K562 (cell line): ENCODE measurements at regions not wholly inside any gene's neighbourhood (a gene's known extent, or its start where the extent isn't known, plus 50 kb on each side); places are given as distances from the start of the nearest gene placed in this dataset.

ENCODE experiments used
- ATAC-seq: fragments of 200-7000 bp; cut with Tn5 transposase; 3 replicates; pipeline ENCODE4 v1.9.1; 2020; ENCODE audit warnings: moderate library complexity
- BruUV-seq: library from RNA; stranded (reverse); fragments of 400-500 nt; replicated peaks from 2 replicates; lab custom pipeline; 2021; lab: Mats Ljungman, UMichigan
- CTCF ChIA-PET: fragments of 300-600 bp; formaldehyde crosslinking; extraction: SDS; loops from one replicate; lab custom pipeline; 2021; ENCODE audit warnings: low intra/inter-chr PET ratio; lab: Yijun Ruan, JAX
- POLR2A ChIA-PET: fragments of 300-600, 350-650 bp; sonication (Branson Sonifier 250); formaldehyde crosslinking; extraction: SDS; loops from one replicate; lab custom pipeline; 2021; ENCODE audit warnings: antibody characterized with exemption, inconsistent platforms; lab: Yijun Ruan, JAX
- DNase-seq, 4 experiments: peaks; one replicate each; pipeline versions ENCODE4 v3.0.0 to v3.0.0-alpha.2; 2011 to 2018; ENCODE audit warnings: low spot score in 3 of 4, mixed read lengths in 3 of 4; ENCODE audit errors: extremely low read depth in 1 of 4
- FAIRE-seq: peaks from 2 replicates; lab custom pipeline; 2011; peaks lifted over from hg19 to GRCh38; lab: Jason Lieb, UNC
- H2AFZ ChIP-seq: 2 replicates; pipeline ENCODE4 v1.6.0; 2011; ENCODE audit warnings: low read depth, low read length, control low read depth, inconsistent platforms
- H3K27ac ChIP-seq: fragments of 200-600 bp; 3 replicates; pipeline ENCODE4 v1.8.0; 2011; ENCODE audit warnings: low read depth, mild to moderate bottlenecking, control low read depth, inconsistent platforms, low read length, moderate library complexity, mixed read lengths; ENCODE audit errors: extremely low read depth
- H3K27me3 ChIP-seq, 2 experiments: fragments of 300-600 bp in 1 of 2; 2 replicates in 1 of 2; 3 replicates in 1 of 2; pipeline versions ENCODE4 v1.6.0 to v1.8.0; 2011; ENCODE audit warnings: inconsistent platforms in 2 of 2, low read length in 2 of 2, mild to moderate bottlenecking in 1 of 2, mixed read lengths in 1 of 2, moderate library complexity in 1 of 2; ENCODE audit not compliant: control insufficient read depth in 2 of 2, insufficient read depth in 2 of 2
- H3K36me3 ChIP-seq: fragments of 300-600 bp; 3 replicates; pipeline ENCODE4 v1.8.0; 2011; ENCODE audit warnings: mild to moderate bottlenecking, low read length, inconsistent platforms; ENCODE audit not compliant: control insufficient read depth, insufficient read depth
- H3K4me1 ChIP-seq, 2 experiments: fragments of 200-600 bp in 1 of 2; replicated peaks in 1 of 2; 2 replicates in 1 of 2; 3 replicates in 1 of 2; pipeline versions ENCODE4 v1.5.1 to v1.8.0; 2011; ENCODE audit warnings: inconsistent platforms in 2 of 2, low read length in 2 of 2, mild to moderate bottlenecking in 1 of 2, mixed read lengths in 1 of 2, moderate library complexity in 1 of 2; ENCODE audit not compliant: control insufficient read depth in 2 of 2, insufficient read depth in 2 of 2
- H3K4me2 ChIP-seq: 2 replicates; pipeline ENCODE4 v1.6.1; 2011; ENCODE audit warnings: low read length, control low read depth, inconsistent platforms, mixed read lengths; ENCODE audit not compliant: insufficient read depth
- H3K4me3 ChIP-seq: fragments of 200-600 bp; sonication (generic), shearing (Covaris generic); 2 replicates; pipeline ENCODE4 v1.5.1; 2016; ENCODE audit warnings: control low read depth, inconsistent platforms
- H3K79me2 ChIP-seq: fragments of 200-600 bp; 3 replicates; pipeline ENCODE4 v1.8.0; 2011; ENCODE audit warnings: low read length, inconsistent platforms; ENCODE audit not compliant: control insufficient read depth, insufficient read depth
- H3K9ac ChIP-seq, 2 experiments: 2 replicates each; pipeline versions ENCODE4 v1.6.0 to v1.6.1; 2011; ENCODE audit warnings: low read depth in 2 of 2, low read length in 2 of 2, control low read depth in 1 of 2, inconsistent platforms in 1 of 2, mild to moderate bottlenecking in 1 of 2, mixed read lengths in 1 of 2; ENCODE audit not compliant: insufficient read depth in 1 of 2
- H3K9me1 ChIP-seq: one replicate; pipeline ENCODE4 v1.6.0; 2011; ENCODE audit warnings: inconsistent platforms, mild to moderate bottlenecking, low read length, moderate library complexity; ENCODE audit not compliant: control insufficient read depth, insufficient read depth
- H3K9me3 ChIP-seq: replicated peaks from 2 replicates; pipeline ENCODE4 v1.5.1; 2011; ENCODE audit warnings: low read depth, low read length, inconsistent platforms; ENCODE audit not compliant: control insufficient read depth, insufficient read depth
- H4K20me1 ChIP-seq: replicated peaks from 2 replicates; pipeline ENCODE4 v1.6.1; 2011; ENCODE audit warnings: low read length, inconsistent platforms, mixed read lengths; ENCODE audit not compliant: control insufficient read depth, insufficient read depth
- CBFA2T3 ChIP-seq: fragments of 450-650 bp; IDR thresholded peaks from 2 replicates; pipeline ENCODE4 v1.6.1; 2017
- CBX1 ChIP-seq: sonication (generic); IDR thresholded peaks from 2 replicates; pipeline ENCODE4 v1.6.1; 2016; ENCODE audit warnings: antibody characterized with exemption, low read depth, mild to moderate bottlenecking
- DNMT1 ChIP-seq: fragments of 450-650 bp; IDR thresholded peaks from 2 replicates; pipeline ENCODE4 v1.6.1; 2016; ENCODE audit warnings: antibody characterized with exemption, mild to moderate bottlenecking
- ETV6 ChIP-seq, 3 experiments: fragments of 150-350 bp in 1 of 3; sonication (generic) in 1 of 3; formaldehyde crosslinking in 1 of 3; IDR thresholded peaks; 2 replicates each; pipeline versions ENCODE4 v1.6.1 to v1.8.0; 2014 to 2022; ENCODE audit warnings: borderline replicate concordance in 2 of 3, low read depth in 2 of 3, antibody characterized with exemption in 1 of 3, low read length in 1 of 3, mild to moderate bottlenecking in 1 of 3, missing genetic modification reagents in 1 of 3
- MEF2A ChIP-seq: IDR thresholded peaks from 2 replicates; pipeline ENCODE4 v1.6.1; 2011; ENCODE audit warnings: low read depth, mild to moderate bottlenecking, low read length, moderate library complexity; ENCODE audit not compliant: control insufficient read depth
- MEIS2 ChIP-seq: fragments of 450-650 bp; IDR thresholded peaks from 2 replicates; pipeline ENCODE4 v1.6.1; 2014; ENCODE audit warnings: mild to moderate bottlenecking; ENCODE audit not compliant: partially characterized antibody
- MTA2 ChIP-seq: fragments of 450-650 bp; IDR thresholded peaks from 2 replicates; pipeline ENCODE4 v1.6.1; 2016; ENCODE audit warnings: low read depth
- SRF ChIP-seq, 2 experiments: fragments of 250-450, 450-650 bp in 1 of 2; sonication (Bioruptor Pico) in 1 of 2; sonication (generic) in 1 of 2; formaldehyde crosslinking; IDR thresholded peaks; 2 replicates each; pipeline versions ENCODE4 v1.5.0 to v1.5.1; 2020 to 2022; ENCODE audit warnings: mild to moderate bottlenecking in 1 of 2, missing genetic modification reagents in 1 of 2
- STAG1 ChIP-seq: sonication (generic); formaldehyde crosslinking; IDR thresholded peaks from 2 replicates; pipeline ENCODE4 v1.5.0; 2020; ENCODE audit warnings: missing genetic modification reagents, borderline replicate concordance
- ZNF143 ChIP-seq: sonication (generic); formaldehyde crosslinking; IDR thresholded peaks from 2 replicates; pipeline ENCODE4 v1.9.0; 2022; ENCODE audit warnings: mild to moderate bottlenecking, missing genetic modification reagents
- ZNF224 ChIP-seq: sonication (generic); formaldehyde crosslinking; IDR thresholded peaks from 2 replicates; pipeline ENCODE4 v1.8.0; 2022; ENCODE audit warnings: mild to moderate bottlenecking, missing genetic modification reagents
- WGBS: fragments of 100-300 bp; shearing (Covaris generic); methylation state at CpG from one replicate; pipeline ENCODE4 v1.1.6; 2016; ENCODE audit warnings: low coverage, mixed read lengths; ENCODE audit not compliant: insufficient coverage; ENCODE audit errors: missing lambda C conversion rate; 5-methylcytosine and 5-hydroxymethylcytosine counted together
- in situ Hi-C: fragments of 300-500 bp; cut with MboI; formaldehyde crosslinking; loops from 4 replicates; pipeline ENCODE4 v1.15.0; 2018; ENCODE audit warnings: inconsistent platforms, mixed read lengths
- intact Hi-C: fragments of 100-400 bp; cut with micrococcal nuclease; formaldehyde crosslinking; loops from 2 replicates; pipeline ENCODE4 v1.14.2; 2022
- TF ChIP-seq, protein P1 (sequence below): fragments of 250-450 bp; sonication (Bioruptor Pico); IDR thresholded peaks from 2 replicates; pipeline ENCODE4 v1.4.0; 2020; ENCODE audit warnings: mild to moderate bottlenecking
- TF ChIP-seq, protein P2 (sequence below): fragments of 450-650 bp; IDR thresholded peaks from 2 replicates; pipeline ENCODE4 v1.6.1; 2017; ENCODE audit warnings: antibody characterized with exemption, mild to moderate bottlenecking
- TF ChIP-seq, protein P3 (sequence below), 2 experiments: fragments of 450-650 bp; IDR thresholded peaks; 2 replicates each; pipeline ENCODE4 v1.6.1; 2016

DNA sequence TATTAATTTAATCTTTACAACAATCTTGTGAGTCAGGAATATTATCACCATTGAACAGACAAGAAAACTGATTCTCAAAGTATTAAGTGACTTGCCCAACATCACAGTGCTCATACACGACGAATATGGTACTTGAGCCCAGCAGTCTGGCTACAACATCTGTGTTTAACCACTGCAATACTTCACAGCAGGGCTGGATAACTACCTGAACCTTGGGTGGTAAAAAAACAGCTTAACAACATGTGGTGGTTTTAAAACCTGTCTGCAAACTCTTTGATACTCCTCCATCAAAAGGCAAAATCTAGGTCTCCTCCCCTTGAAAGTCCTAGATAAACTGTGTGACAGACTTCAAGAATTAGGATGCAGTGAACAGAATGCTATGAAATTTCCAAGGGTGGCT is 424.6 kb upstream of the CADM1 start:
- Histone ChIP-seq H3K36me3 (no peaks in the 10 kb centered on the region), H3K9me3 (no peaks in the 10 kb centered on the region), H3K79me2 (no peaks in the 10 kb centered on the region), H3K4me3 (no peak overlapping the region), H3K9me1 (no peaks in the 10 kb centered on the region), H3K27me3 (no peaks in the 10 kb centered on the region), H4K20me1 (no peaks in the 10 kb centered on the region), H3K4me2 (no peak overlapping the region), H3K27ac (no peak overlapping the region), H3K4me1 (no peaks in the 10 kb centered on the region), H3K9ac (no peak overlapping the region), H2AFZ (no peak overlapping the region)
- FAIRE-seq = no peak
- ChIA-PET CTCF (no interaction called here), POLR2A (interaction anchor here (1.5 kb wide), 1 partner anchor 11 kb away, joined by 3 read pairs; no protein-coding TSS in a partner anchor)
- intact Hi-C loops (no loop called here), in situ Hi-C loops (no loop called here)
- ATAC-seq = no peak
- WGBS = 0% methylated on average over 2 of the region's 2 CpGs
- no TSS peak for BruUV-seq
- DNase-seq = no peak
- TF ChIP-seq ZNF143 (no peak), MEIS2 (no peak), STAG1 (no peak), CBX1 (no peak), SRF (CRISPR knock-in tag; IDR thresholded peaks at IDR 0.05) (no peak), MTA2 (no peak), DNMT1 (no peak), CBFA2T3 (no peak), MEF2A (no peak), ZNF224 (no peak), ETV6 (IDR thresholded peaks at IDR 0.05; ENCODE audit: borderline replicate concordance in 1 of 2, low read depth in 2 of 2, low read length in 1 of 2) (no peak), ETV6 (CRISPR knock-in tag; IDR thresholded peaks at IDR 0.05; ENCODE audit: borderline replicate concordance) (no peak)
- TF ChIP-seq, protein P1, sequence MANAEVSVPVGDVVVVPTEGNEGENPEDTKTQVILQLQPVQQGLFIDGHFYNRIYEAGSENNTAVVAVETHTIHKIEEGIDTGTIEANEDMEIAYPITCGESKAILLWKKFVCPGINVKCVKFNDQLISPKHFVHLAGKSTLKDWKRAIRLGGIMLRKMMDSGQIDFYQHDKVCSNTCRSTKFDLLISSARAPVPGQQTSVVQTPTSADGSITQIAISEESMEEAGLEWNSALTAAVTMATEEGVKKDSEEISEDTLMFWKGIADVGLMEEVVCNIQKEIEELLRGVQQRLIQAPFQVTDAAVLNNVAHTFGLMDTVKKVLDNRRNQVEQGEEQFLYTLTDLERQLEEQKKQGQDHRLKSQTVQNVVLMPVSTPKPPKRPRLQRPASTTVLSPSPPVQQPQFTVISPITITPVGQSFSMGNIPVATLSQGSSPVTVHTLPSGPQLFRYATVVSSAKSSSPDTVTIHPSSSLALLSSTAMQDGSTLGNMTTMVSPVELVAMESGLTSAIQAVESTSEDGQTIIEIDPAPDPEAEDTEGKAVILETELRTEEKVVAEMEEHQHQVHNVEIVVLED (CRISPR knock-in tag) = no peak
- TF ChIP-seq, protein P2, sequence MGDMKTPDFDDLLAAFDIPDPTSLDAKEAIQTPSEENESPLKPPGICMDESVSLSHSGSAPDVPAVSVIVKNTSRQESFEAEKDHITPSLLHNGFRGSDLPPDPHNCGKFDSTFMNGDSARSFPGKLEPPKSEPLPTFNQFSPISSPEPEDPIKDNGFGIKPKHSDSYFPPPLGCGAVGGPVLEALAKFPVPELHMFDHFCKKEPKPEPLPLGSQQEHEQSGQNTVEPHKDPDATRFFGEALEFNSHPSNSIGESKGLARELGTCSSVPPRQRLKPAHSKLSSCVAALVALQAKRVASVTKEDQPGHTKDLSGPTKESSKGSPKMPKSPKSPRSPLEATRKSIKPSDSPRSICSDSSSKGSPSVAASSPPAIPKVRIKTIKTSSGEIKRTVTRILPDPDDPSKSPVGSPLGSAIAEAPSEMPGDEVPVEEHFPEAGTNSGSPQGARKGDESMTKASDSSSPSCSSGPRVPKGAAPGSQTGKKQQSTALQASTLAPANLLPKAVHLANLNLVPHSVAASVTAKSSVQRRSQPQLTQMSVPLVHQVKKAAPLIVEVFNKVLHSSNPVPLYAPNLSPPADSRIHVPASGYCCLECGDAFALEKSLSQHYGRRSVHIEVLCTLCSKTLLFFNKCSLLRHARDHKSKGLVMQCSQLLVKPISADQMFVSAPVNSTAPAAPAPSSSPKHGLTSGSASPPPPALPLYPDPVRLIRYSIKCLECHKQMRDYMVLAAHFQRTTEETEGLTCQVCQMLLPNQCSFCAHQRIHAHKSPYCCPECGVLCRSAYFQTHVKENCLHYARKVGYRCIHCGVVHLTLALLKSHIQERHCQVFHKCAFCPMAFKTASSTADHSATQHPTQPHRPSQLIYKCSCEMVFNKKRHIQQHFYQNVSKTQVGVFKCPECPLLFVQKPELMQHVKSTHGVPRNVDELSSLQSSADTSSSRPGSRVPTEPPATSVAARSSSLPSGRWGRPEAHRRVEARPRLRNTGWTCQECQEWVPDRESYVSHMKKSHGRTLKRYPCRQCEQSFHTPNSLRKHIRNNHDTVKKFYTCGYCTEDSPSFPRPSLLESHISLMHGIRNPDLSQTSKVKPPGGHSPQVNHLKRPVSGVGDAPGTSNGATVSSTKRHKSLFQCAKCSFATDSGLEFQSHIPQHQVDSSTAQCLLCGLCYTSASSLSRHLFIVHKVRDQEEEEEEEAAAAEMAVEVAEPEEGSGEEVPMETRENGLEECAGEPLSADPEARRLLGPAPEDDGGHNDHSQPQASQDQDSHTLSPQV = no peak
- TF ChIP-seq, protein P3, sequence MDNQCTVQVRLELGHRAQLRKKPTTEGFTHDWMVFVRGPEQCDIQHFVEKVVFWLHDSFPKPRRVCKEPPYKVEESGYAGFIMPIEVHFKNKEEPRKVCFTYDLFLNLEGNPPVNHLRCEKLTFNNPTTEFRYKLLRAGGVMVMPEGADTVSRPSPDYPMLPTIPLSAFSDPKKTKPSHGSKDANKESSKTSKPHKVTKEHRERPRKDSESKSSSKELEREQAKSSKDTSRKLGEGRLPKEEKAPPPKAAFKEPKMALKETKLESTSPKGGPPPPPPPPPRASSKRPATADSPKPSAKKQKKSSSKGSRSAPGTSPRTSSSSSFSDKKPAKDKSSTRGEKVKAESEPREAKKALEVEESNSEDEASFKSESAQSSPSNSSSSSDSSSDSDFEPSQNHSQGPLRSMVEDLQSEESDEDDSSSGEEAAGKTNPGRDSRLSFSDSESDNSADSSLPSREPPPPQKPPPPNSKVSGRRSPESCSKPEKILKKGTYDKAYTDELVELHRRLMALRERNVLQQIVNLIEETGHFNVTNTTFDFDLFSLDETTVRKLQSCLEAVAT (IDR thresholded peaks at IDR 0.05) = no peak
